HG03354 (cell line): ENCODE measurements at regions not wholly inside any gene's neighbourhood (a gene's known extent, or its start where the extent isn't known, plus 50 kb on each side); places are given as distances from the start of the nearest gene placed in this dataset.
A peak's percentile ranks its signal among the peaks of the same experiment; 100 is the strongest.

Experiments used
- ATAC-seq: cut with Tn5 transposase; IDR thresholded peaks from one replicate; pipeline ENCODE4 v1.9.1; 2021; ENCODE audit warnings: mild to moderate bottlenecking; ENCODE audit not compliant: unreplicated experiment, poor library complexity, severe bottlenecking

DNA sequence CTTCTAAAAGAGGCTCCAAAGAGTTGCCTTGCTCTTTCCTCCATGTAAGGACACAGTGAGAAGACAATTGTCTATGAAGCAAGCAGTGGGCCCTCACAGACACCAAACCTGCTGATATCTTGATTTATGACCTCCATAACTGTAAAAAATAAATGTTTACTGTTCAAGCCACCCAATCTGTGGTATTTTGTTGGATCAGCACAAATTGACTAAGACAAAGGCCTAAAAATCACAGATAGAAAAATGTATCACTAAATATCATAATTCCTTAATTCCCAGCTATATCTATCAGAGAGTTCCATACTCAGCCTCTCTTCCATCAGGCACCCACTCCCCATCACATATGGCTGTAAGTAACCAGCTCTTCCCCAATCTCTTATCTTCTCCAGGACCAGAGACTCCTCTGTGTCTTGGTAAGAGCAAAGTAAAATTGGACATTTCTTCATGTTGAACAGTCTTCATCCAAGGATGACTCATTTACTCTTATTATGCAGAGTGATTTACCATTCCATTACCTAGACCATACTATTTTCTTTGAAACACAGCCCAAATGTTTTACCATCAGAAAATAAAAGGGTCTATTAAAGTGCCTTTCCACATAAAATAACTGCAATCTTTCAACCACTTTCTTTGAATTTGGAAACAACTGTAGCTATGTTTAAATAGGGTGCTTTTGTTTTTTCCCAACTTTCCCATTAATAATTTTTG lies 503.6 kb downstream of the MRPL39 start:
- ATAC-seq: no peak

DNA sequence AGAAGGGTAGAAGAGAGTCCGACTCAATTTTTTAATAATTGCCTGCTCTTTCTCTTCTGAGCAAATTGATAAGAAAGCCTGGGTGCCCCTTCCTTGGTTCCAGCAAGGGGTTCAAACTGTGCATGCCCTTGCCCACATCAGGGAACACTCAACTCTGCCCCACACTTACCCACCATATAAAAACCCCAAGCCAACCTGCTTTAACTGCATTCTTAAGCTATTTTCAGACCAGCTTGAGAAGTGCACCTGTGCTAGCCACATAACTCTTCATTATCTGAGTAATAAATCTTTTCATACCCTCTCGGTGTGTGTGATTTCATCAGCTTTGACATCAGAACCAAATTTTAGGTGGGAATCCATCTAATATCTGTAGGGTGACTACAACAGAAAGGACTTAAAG lies 509.6 kb downstream of the MRPL39 start:
- no peak for ATAC-seq

- no peak for ATAC-seq
Measured at GRCh38 chr21:25094695-25095094, 512.6 kb downstream of the MRPL39 start.

DNA sequence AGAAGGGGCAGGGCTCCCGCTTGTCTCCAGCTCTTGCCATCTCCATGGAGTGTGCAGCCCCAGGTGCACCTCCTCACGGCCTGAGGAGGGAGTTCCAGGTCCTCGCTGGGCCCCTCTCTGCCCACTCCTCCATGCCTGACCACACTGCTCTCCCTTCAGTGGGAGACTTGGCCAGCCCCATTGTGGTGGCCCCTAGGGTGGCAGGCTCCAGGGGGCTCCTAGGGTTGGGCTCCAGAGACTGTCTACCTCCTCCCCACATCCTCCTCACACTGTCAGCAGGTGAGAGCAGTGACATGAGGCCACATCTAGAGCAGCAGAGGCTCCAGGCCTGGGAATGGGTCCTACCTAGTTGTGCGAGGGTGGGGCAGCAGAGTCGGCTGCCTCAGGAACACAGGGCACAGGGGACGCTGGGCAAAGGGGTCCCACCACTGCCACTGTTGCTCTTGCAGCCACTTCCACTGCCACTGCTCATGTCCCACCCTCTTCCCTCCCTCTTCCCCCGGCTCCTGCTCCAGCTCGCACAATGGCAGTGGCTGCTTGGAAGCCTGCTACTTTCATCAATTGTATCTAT lies 514.8 kb downstream of the MRPL39 start:
- ATAC-seq: no peak

DNA sequence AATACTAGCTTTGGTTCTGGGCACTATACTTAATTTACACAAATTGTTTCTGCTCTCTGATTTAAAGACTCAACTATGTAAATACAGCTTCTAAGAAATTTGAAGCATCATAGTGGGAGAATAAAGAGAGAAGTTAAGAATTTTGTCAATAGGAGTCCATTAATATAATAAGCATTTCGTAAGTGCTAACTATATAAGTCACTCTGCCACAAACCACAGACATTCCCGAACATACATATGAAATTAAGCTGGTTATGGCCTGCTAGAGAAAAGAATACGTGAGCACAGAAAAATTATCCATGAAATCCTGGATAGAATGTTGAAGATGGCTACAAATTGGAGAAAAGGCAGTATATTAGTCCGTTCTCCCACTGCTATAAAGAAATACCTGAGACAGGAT lies 526.2 kb downstream of the MRPL39 start:
- no peak for ATAC-seq

GRCh38 chr21:25080661-25081060 lies 526.6 kb downstream of the MRPL39 start:
- no peak for ATAC-seq

GRCh38 chr21:25080141-25080540 lies 527.1 kb downstream of the MRPL39 start:
- ATAC-seq: no peak

DNA sequence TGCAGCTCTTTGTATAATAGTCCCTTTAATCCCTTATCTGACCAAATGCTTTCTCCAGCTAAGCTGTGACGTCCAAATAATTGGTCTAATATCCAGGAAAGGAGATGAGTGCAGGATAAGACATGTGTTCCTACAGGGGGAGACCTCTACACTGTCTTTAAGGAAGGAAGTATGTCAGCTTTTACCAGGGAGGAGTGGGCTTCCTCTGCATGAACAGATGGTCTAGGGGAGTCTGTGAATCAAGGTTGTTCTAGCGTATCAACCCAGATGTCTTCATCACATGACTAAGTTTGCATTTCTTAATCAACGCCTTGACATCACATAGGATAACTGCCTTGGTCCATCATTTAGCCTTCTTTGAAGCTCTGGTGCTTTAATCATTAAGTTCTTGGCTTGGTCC lies 528.2 kb downstream of the MRPL39 start:
- no peak for ATAC-seq

- ATAC-seq: peak; percentile 59
Measured at GRCh38 chr21:25062061-25062460, 545.2 kb downstream of the MRPL39 start.

GRCh38 chr21:25054689-25055088 lies 552.6 kb downstream of the MRPL39 start:
- ATAC-seq: peak; percentile 60

DNA sequence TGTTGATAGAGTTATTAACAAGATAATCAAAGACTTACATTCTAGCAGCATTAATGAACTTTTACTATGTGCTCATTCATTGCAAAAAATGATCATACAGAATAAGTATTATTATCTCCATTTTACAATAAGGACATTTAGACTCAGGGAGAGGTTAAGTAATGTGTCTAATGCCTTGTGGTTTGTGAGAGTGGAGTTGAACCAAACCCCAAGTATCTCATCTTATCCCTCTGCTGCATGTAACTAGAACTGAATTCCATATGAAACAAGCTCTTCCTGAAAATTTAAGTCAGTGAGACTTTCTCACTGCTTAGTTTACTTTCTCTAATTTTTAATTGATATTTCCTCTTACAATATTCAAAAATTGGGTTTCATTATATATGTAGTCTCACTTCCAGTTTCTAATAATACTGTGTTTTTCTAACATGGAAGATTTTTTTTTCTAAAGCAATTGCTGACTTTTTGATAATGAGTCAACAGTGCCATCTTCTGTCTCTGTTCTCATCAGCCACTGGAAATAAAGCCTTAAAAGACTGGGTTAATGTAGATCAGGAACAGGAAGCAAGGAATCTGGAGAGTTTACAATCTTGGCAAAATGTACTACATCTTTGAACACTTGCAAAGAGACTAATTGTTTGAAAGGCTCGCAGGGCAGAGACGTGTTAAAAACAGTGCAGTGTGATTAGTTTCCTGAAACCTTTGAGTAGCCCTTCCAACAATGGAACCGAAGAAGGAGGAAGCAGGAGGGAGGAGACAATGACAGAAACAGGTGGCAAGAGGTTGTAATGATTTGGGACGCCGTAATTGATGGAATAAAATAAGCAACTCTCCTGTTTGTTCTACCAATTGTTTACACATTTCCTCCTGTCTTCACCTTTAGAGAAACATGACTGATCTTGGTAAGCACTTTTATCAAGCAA lies 567.6 kb downstream of the MRPL39 start:
- peak; percentile 90 for ATAC-seq

DNA sequence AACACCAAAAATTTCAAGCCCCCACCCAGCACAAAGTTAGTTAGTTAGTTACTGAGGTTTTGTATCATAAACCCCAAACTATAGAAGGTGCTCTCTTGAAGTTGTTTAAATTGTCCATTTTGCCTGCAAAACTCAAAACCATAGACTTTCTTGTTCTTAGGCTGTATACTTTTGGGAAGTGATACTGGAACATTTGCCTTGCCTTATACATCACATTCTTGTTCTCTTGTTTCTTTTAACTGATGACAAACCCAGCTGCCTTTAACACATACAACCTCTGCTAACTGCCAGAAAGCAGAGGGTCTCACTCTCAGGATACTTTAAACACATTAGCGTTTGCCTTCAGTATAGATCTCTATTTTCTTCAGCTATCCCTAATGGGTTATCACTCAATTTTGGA lies 570.5 kb downstream of the MRPL39 start:
- ATAC-seq: no peak

DNA sequence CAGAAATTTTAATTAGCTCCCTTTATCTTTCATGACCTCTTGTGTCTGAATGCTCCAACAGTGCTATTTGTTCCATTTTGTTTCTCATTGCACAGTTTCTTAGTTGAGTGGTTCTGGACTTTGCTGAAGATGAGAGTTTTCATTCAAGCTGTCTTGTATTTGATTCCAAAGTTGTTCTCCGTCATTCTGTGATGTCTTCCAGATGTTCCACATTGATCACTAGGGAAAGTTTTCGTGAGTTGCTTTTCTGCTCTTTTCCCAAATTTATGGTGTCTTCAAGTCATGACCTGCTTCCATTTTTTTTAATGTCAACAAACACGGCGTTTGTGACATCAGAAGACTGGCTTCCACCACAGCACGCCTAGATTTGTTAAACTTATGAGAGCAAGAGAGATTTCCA lies 575.5 kb downstream of the MRPL39 start:
- ATAC-seq: no peak

DNA sequence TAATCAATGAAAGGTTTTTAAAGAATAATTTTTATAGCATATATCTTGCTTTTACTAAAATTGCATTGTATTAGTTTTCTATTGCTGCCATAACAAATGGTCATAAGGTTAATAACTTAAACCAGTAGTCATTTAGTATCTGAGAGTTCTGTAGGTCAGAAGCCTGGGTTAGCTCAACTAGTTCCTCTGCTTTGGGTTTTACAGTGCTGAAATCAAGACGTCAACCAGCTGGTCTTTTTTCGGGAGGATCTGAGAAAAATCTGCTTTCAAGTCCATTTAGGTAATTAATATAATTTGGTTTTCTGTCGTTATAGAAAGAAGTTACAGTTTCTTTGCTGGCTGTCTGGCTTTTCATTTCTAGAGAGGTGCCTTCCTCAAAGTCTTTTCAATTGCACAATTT lies 577.7 kb downstream of the MRPL39 start:
- ATAC-seq: no peak

DNA sequence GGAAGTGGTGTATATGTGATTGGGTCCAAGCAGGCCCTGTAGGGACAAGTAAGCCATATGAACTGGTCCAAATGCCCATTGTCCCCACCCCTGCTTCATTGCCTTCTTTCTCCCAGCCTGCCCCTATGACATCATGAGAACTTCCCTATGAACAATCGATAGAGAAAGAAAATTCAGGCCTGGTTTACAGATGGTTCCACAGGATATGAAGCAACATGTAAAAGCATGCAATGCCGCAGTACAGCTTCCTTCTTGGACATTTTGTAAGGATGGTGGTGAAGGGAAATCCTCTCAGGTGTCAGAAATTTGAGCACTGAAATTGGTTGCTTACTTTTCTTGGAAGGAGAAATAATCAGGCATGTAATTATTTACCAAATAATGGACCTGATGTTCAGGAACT lies 581.7 kb downstream of the MRPL39 start:
- ATAC-seq: no peak

- no peak for ATAC-seq
Measured at GRCh38 chr21:25024639-25025038, 582.6 kb downstream of the MRPL39 start.

- no peak for ATAC-seq
Measured at GRCh38 chr21:25005388-25005787, 601.9 kb downstream of the MRPL39 start.

GRCh38 chr21:25002676-25003075 lies 604.6 kb downstream of the MRPL39 start:
- ATAC-seq: no peak

GRCh38 chr21:24995216-24995615 lies 612.1 kb downstream of the MRPL39 start:
- ATAC-seq: no peak

- no peak for ATAC-seq
Measured at GRCh38 chr21:24994717-24995116, 612.6 kb downstream of the MRPL39 start.

DNA sequence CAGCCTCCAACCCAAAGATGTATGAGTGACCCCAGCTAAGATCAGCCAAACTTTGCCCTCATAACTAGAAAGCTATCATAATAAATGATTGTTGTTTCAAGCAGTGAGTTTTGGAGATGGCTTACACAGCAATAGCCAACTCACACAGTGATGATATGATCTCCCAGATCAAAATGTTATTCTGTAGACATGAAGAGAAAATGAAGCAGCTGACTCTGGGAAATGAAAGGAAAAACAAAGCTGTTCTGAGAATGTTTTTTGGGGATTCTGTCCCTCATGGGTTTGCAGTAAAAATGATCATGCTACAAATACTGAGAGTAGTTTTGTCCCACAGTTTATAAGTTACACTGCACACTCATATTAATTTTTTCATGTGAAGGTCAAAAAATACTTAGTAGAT lies 617.8 kb downstream of the MRPL39 start:
- ATAC-seq: no peak
